ENCODE measurements at regions not wholly inside any gene's neighbourhood (a gene's known extent, or its start where the extent isn't known, plus 50 kb on each side); places are given as distances from the start of the nearest gene placed in this dataset.

DNA sequence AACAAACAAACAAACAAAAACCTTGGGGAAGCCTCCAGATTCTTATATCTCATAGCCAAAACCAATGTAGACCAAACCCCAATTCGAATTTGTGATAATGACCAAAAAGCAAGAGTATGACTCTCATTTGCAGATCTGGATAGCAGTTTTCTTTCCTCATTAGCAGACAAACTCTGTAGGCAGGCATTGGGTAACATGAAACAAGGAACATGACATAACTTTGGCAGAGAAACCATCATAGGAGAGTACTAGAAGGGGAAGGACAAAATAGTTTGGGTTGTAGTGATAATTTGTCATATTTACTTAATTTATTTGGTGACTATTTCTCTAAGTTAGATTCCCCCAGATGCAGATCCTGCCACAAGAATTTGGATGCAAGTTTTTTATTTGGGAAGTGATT, 187.8 kb downstream of the MID1IP1 start:
- TF ChIP-seq CTCF (IDR thresholded peaks at IDR 0.05), result no peak
- TF ChIP-seq POLR2A (IDR thresholded peaks at IDR 0.05), result no peak

All from body of pancreas (tissue), 4 donors.